ENCODE measurements at regions not wholly inside any gene's neighbourhood (a gene's known extent, or its start where the extent isn't known, plus 50 kb on each side); places are given as distances from the start of the nearest gene placed in this dataset.
"Not testable (repeated sequence)": the region's sequence is repeated elsewhere in the genome, so short reads cannot be mapped to it uniquely, and the experiment has no call there.

DNA sequence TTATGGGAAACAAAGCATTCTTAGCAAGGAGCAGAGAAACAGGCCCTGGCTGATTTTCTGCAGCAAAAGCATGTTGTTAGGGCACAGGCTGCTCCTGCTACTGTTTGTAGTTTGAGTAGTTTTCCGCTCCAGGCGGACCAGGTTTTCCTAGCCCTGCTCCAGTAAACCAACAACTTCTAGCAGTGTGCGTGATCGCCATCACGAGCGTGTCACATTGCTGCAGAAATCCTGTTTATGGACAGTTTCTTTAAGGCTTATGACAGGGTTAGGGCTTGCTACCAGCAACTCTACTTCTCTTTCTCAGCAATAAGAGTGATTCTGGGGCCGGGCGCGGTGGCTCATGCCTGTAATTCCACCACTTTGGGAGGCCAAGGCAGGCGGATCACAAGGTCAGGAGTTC is 803.9 kb upstream of the CDH10 start:
- CTCF ChIA-PET: no interaction called here
- no TSS peak for BruUV-seq (replicated peaks)
- no peak overlapping the region for H3K27ac Mint-ChIP-seq (ENCODE audit: low read depth, unreplicated experiment)
- no peaks in the 10 kb centered on the region for H3K36me3 Mint-ChIP-seq (ENCODE audit: insufficient read depth, unreplicated experiment)
- no peak for DNase-seq (ENCODE audit: unreplicated experiment)
- intact Hi-C loops (cut with micrococcal nuclease): no loop called here
- H3K9me3 Mint-ChIP-seq (ENCODE audit: unreplicated experiment): no peaks in the 10 kb centered on the region
- H3K4me3 Mint-ChIP-seq (ENCODE audit: unreplicated experiment): no peak overlapping the region
- TF ChIP-seq, protein P1, sequence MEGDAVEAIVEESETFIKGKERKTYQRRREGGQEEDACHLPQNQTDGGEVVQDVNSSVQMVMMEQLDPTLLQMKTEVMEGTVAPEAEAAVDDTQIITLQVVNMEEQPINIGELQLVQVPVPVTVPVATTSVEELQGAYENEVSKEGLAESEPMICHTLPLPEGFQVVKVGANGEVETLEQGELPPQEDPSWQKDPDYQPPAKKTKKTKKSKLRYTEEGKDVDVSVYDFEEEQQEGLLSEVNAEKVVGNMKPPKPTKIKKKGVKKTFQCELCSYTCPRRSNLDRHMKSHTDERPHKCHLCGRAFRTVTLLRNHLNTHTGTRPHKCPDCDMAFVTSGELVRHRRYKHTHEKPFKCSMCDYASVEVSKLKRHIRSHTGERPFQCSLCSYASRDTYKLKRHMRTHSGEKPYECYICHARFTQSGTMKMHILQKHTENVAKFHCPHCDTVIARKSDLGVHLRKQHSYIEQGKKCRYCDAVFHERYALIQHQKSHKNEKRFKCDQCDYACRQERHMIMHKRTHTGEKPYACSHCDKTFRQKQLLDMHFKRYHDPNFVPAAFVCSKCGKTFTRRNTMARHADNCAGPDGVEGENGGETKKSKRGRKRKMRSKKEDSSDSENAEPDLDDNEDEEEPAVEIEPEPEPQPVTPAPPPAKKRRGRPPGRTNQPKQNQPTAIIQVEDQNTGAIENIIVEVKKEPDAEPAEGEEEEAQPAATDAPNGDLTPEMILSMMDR (IDR thresholded peaks at IDR 0.05; ENCODE audit: unreplicated experiment): no peak
- no peaks in the 10 kb centered on the region for H3K27me3 Mint-ChIP-seq (ENCODE audit: insufficient read depth, unreplicated experiment)
- H3K4me1 Mint-ChIP-seq (ENCODE audit: insufficient read depth, unreplicated experiment): no peaks in the 10 kb centered on the region
- POLR2A ChIA-PET: no interaction called here

DNA sequence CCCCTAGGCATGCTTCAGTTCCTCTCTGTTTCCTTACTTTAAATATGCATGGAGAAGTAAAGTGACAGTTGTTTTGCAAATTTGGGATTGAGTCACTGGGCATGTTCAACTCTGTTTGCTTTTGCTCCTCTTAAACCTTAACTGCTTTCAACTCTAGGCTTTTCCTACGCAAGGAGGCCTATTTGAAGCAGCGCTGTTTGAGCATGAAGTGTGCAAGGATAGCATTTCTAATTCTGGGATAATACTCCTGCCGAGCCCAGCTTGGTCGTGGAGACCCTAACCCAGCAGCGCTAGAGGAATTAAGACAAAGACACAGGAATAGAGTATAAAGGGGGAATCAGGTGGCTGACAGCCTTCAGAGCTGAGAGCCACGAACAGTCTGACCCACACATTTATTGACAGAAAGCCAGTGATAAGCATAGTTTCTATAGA is 803.4 kb upstream of the CDH10 start:
- intact Hi-C loops (cut with micrococcal nuclease): no loop called here
- H3K27ac Mint-ChIP-seq (ENCODE audit: low read depth, unreplicated experiment): no peak overlapping the region
- no peak overlapping the region for H3K4me3 Mint-ChIP-seq (ENCODE audit: unreplicated experiment)
- DNase-seq (ENCODE audit: unreplicated experiment): no peak
- H3K36me3 Mint-ChIP-seq (ENCODE audit: insufficient read depth, unreplicated experiment): no peaks in the 10 kb centered on the region
- BruUV-seq (replicated peaks): no TSS peak
- POLR2A ChIA-PET: no interaction called here
- no peaks in the 10 kb centered on the region for H3K9me3 Mint-ChIP-seq (ENCODE audit: unreplicated experiment)
- H3K4me1 Mint-ChIP-seq (ENCODE audit: insufficient read depth, unreplicated experiment): no peaks in the 10 kb centered on the region
- H3K27me3 Mint-ChIP-seq (ENCODE audit: insufficient read depth, unreplicated experiment): no peaks in the 10 kb centered on the region
- CTCF ChIA-PET: interaction anchor here (1.0 kb wide), 1 partner anchor 12 kb away, joined by 4 read pairs; no protein-coding TSS in a partner anchor
- TF ChIP-seq, protein P1 (IDR thresholded peaks at IDR 0.05; ENCODE audit: unreplicated experiment): no peak

DNA sequence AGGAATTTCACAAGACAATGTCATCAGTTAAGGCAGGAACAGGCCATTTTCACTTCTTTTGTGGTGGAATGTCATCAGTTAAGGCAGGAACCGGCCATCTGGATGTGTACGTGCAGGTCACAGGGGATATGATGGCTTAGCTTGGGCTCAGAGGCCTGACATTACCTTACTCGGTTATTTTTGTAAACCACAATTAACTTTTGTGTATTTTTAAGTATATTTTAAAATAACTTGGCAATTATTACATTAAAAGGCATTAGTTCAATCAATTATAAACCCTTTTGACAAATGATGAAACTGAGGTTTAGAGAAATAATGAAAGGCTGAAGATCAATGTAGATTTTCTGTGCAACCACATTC is 801.3 kb upstream of the CDH10 start:
- H3K36me3 Mint-ChIP-seq (ENCODE audit: insufficient read depth, unreplicated experiment); H3K9me3 Mint-ChIP-seq (ENCODE audit: unreplicated experiment); intact Hi-C loops (cut with micrococcal nuclease); POLR2A ChIA-PET; DNase-seq (ENCODE audit: unreplicated experiment); H3K4me1 Mint-ChIP-seq (ENCODE audit: insufficient read depth, unreplicated experiment); H3K27ac Mint-ChIP-seq (ENCODE audit: low read depth, unreplicated experiment); H3K27me3 Mint-ChIP-seq (ENCODE audit: insufficient read depth, unreplicated experiment); H3K4me3 Mint-ChIP-seq (ENCODE audit: unreplicated experiment); CTCF ChIA-PET; BruUV-seq (replicated peaks): not testable (repeated sequence)

DNA sequence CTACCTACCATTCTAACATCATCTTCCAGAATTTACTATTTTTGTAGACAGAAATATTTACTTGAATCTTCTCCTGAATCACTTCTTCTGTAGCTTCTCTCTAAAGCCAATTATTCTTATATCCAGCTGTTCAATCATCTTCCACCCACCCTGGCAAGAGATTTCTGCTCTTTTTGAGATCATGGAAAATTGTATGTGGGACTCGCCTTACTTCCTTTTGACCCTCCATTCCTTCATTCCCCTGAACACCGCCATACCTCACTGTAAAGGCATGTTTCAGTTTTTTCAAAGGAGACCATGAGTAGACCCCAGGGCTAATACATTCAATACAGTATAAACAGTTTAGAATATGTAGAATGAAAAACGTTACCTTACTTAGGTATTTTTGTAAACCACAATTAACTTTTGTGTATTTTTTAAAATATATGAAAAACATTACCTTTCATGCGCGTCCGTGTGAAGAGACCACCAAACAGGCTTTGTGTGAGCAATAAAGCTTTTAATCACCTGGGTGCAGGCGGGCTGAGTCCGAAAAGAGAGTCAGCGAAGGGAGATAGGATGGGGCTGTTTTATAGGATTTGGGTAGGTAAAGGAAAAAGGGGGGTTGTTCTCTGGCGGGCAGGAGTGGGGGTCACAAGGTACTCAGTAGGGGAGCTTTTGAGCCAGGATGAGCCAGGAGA is 800.7 kb upstream of the CDH10 start:
- H3K4me3 Mint-ChIP-seq (ENCODE audit: unreplicated experiment); H3K27me3 Mint-ChIP-seq (ENCODE audit: insufficient read depth, unreplicated experiment); H3K36me3 Mint-ChIP-seq (ENCODE audit: insufficient read depth, unreplicated experiment); intact Hi-C loops (cut with micrococcal nuclease); DNase-seq (ENCODE audit: unreplicated experiment); BruUV-seq (replicated peaks); H3K9me3 Mint-ChIP-seq (ENCODE audit: unreplicated experiment); POLR2A ChIA-PET; H3K4me1 Mint-ChIP-seq (ENCODE audit: insufficient read depth, unreplicated experiment); H3K27ac Mint-ChIP-seq (ENCODE audit: low read depth, unreplicated experiment); CTCF ChIA-PET: not testable (repeated sequence)

DNA sequence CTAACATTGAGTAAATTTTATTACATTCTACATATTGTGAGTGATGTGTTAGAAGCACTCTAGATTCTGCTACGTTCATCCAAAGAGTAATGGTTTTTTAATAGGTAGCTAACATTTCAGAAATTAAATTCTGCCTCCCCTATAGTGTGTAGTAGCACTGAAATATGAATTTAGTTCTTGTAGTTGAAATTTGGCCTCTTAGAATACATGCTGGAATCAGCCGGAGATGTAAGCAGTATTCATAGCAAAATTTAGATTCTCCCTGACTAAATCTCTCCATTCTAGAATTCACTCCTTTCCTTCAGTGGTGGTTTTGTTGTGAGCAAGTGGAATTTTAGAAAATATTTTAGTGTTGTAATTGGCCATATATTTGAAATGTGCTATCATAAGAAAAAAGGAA is 799.9 kb upstream of the CDH10 start:
- H3K27ac Mint-ChIP-seq (ENCODE audit: low read depth, unreplicated experiment): no peak overlapping the region
- no peak overlapping the region for H3K4me3 Mint-ChIP-seq (ENCODE audit: unreplicated experiment)
- TF ChIP-seq, protein P1 (IDR thresholded peaks at IDR 0.05; ENCODE audit: unreplicated experiment): no peak
- no peaks in the 10 kb centered on the region for H3K27me3 Mint-ChIP-seq (ENCODE audit: insufficient read depth, unreplicated experiment)
- ChIA-PET POLR2A (no interaction called here), CTCF (interaction anchor here (0.5 to 0.6 kb wide), 2 partner anchors 56 to 115 kb away, joined by 3 read pairs; no protein-coding TSS in a partner anchor)
- DNase-seq (ENCODE audit: unreplicated experiment): no peak
- no peaks in the 10 kb centered on the region for H3K9me3 Mint-ChIP-seq (ENCODE audit: unreplicated experiment)
- BruUV-seq (replicated peaks): no TSS peak
- no peaks in the 10 kb centered on the region for H3K4me1 Mint-ChIP-seq (ENCODE audit: insufficient read depth, unreplicated experiment)
- intact Hi-C loops (cut with micrococcal nuclease): no loop called here
- H3K36me3 Mint-ChIP-seq (ENCODE audit: insufficient read depth, unreplicated experiment): no peaks in the 10 kb centered on the region

Measured in MCF 10A (cell line).